ENCODE measurements at regions not wholly inside any gene's neighbourhood (a gene's known extent, or its start where the extent isn't known, plus 50 kb on each side); places are given as distances from the start of the nearest gene placed in this dataset.

DNA sequence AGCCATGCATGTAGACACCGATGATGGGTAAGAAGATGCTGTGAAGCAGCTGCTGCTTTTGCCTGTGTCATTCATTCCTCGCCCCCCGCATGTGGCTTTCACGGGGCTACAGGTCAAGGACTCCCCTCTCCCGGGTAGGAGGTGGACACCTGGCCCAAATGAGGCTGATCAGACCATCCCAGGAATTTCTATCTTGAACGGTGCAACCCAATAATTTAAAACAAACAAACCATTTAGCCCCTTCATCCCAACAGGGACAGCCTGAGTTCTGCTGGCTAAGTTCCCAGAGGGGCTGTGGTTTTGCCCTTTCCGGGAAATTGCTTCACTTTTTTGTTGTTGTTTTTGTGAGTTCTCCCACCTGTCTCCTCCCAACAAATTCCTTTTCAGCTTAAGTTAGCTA lies 137.7 kb upstream of the CDH5 start:
- no peaks in the 10 kb centered on the region for H3K4me1 ChIP-seq (ENCODE audit: control insufficient read depth in 1 of 2, insufficient read depth in 2 of 2, low read length in 2 of 2)
- no peak overlapping the region for H3K4me3 ChIP-seq (ENCODE audit: low read length in 2 of 2)
- no peaks in the 10 kb centered on the region for H3K36me3 ChIP-seq (ENCODE audit: control insufficient read depth in 1 of 2, insufficient read depth in 2 of 2, low read length in 1 of 2)
- H3K27ac ChIP-seq (ENCODE audit: low read depth in 1 of 2, low read length in 2 of 2) = no peak overlapping the region
- intact Hi-C loops (cut with DNase I) = no loop called here
- no peaks in the 10 kb centered on the region for H3K9me3 ChIP-seq (ENCODE audit: control insufficient read depth, low read length)
- DNase-seq (no peak), ATAC-seq (ENCODE audit: low FRiP score) (no peak)
- 79 to 85% methylated on average over 7 of the region's 7 CpGs for WGBS, 2 donors
- no peaks in the 10 kb centered on the region for H3K27me3 ChIP-seq (ENCODE audit: control insufficient read depth in 1 of 2, insufficient read depth in 2 of 2, low read length in 1 of 2)

DNA sequence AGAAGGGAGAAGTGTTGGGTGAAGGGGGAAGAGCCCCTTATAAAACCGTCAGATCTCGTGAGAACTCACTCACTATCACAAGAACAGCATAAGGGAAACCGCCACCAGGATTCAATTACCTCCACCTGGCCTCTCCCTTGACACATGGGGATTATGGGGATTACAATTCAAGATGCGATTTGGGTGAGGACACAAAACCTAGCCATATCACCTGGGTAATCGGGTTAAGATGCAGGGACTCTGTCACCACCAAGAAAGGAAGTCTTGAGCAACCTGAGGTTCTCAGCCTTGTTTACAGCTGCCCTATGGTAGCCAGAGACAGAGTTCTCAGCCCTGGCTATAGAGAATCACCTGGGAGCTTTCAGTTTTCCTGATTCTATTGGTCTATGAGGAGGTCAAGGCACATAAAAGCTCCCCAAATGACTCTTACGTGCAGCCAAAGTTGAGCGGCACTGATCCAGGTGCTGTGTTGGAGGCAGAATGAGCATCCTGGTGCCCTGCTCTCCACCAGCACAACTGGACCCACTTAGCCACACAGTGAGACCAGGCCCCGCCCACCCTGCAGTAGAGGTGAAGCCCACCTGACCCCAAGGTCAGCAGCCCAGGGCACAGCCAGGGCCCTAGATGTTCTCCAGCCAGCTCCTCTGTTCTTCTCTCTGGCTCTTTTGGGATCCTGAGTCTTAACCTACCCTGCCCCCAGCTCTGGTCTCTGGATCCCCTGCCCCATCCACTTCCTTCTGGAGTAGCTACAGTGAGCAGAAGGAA lies 138.5 kb upstream of the CDH5 start:
- Histone ChIP-seq H3K36me3 (ENCODE audit: control insufficient read depth in 1 of 2, insufficient read depth in 2 of 2, low read length in 1 of 2) (no peaks in the 10 kb centered on the region), H3K4me1 (ENCODE audit: control insufficient read depth in 1 of 2, insufficient read depth in 2 of 2, low read length in 2 of 2) (no peaks in the 10 kb centered on the region), H3K4me3 (ENCODE audit: low read length in 2 of 2) (no peak overlapping the region), H3K27ac (ENCODE audit: low read depth in 1 of 2, low read length in 2 of 2) (no peak overlapping the region), H3K9me3 (ENCODE audit: control insufficient read depth, low read length) (no peaks in the 10 kb centered on the region), H3K27me3 (ENCODE audit: control insufficient read depth in 1 of 2, insufficient read depth in 2 of 2, low read length in 1 of 2) (no peaks in the 10 kb centered on the region)
- no peak for DNase-seq
- 95% methylated on average over 8 of the region's 8 CpGs for WGBS, 2 donors
- ATAC-seq (ENCODE audit: low FRiP score) = no peak
- intact Hi-C loops (cut with DNase I) = no loop called here

DNA sequence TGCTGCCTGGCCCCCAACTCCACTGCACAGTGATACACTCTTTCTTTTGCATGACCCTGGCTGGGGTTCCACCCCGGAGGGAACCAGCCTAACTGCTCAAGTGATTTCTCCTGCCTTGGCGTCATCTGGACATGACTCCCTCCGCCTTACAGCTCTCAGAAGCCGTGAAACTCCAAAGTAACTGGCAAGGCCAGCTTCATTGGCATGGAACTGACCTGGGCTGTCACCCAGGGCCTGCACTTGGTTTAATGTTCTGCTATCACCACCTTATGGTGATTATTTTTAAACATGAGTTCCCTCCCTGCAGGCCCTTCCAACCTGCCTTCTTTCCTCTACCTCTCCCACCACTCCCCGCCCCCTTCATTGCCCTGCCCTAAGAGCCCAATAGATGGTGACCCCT lies 139.7 kb upstream of the CDH5 start:
- Histone ChIP-seq H3K27ac (ENCODE audit: low read depth in 1 of 2, low read length in 2 of 2) (no peak overlapping the region), H3K27me3 (ENCODE audit: control insufficient read depth in 1 of 2, insufficient read depth in 2 of 2, low read length in 1 of 2) (no peaks in the 10 kb centered on the region), H3K36me3 (ENCODE audit: control insufficient read depth in 1 of 2, insufficient read depth in 2 of 2, low read length in 1 of 2) (no peaks in the 10 kb centered on the region), H3K4me1 (ENCODE audit: control insufficient read depth in 1 of 2, insufficient read depth in 2 of 2, low read length in 2 of 2) (no peaks in the 10 kb centered on the region), H3K9me3 (ENCODE audit: control insufficient read depth, low read length) (no peaks in the 10 kb centered on the region), H3K4me3 (ENCODE audit: low read length in 2 of 2) (no peak overlapping the region)
- intact Hi-C loops (cut with DNase I) = no loop called here
- WGBS, 2 donors = 27 to 30% methylated on average over 5 of the region's 5 CpGs
- DNase-seq (no peak), ATAC-seq (ENCODE audit: low FRiP score) (no peak)

DNA sequence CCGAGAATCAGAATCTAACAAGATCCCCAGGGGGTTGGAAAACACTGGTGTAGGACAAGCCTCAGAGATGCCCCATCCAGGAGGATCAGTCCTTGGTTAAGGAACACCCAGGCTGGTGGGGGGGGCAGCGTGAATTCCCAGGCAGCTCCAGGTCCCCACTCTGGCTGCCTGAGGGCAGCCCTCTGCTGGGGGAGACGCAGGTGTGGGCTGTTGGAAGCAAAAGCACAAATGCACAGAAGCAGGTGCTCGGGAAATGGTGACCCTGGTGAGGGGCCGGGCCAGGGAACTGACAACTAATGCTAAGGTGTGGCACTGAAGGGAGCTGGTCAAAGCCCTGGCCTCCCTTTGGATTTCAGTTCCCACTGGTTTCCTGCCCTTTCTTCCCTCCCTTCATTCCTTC lies 140.8 kb upstream of the CDH5 start:
- Histone ChIP-seq H3K27ac (ENCODE audit: low read depth in 1 of 2, low read length in 2 of 2) (no peak overlapping the region), H3K4me3 (ENCODE audit: low read length in 2 of 2) (no peak overlapping the region), H3K27me3 (ENCODE audit: control insufficient read depth in 1 of 2, insufficient read depth in 2 of 2, low read length in 1 of 2) (no peaks in the 10 kb centered on the region), H3K36me3 (ENCODE audit: control insufficient read depth in 1 of 2, insufficient read depth in 2 of 2, low read length in 1 of 2) (no peaks in the 10 kb centered on the region), H3K4me1 (ENCODE audit: control insufficient read depth in 1 of 2, insufficient read depth in 2 of 2, low read length in 2 of 2) (no peaks in the 10 kb centered on the region), H3K9me3 (ENCODE audit: control insufficient read depth, low read length) (no peaks in the 10 kb centered on the region)
- ATAC-seq (ENCODE audit: low FRiP score) (no peak), DNase-seq (no peak)
- WGBS, 2 donors = 95 to 98% methylated on average over 5 of the region's 5 CpGs
- intact Hi-C loops (cut with DNase I) = no loop called here

DNA sequence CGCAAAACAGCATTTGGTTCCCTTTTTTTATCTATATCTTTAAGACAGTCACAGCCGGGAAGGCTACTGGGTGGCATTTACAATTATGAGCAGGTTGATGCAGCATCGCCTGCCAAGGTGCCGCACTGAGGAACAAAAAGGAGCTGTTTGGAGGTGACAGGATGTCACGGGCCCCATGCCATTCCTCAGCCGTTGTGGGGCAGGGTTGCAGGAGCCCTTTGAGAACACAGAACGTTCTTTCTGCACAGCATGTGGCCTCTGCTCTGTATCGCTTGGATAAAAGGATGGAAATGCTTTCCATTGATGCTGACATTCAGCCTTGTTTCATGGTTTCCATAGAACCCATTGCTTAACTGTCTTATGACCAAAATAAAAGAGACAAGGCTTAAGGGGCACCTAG lies 141.9 kb upstream of the CDH5 start:
- Histone ChIP-seq H3K9me3 (ENCODE audit: control insufficient read depth, low read length) (no peaks in the 10 kb centered on the region), H3K36me3 (ENCODE audit: control insufficient read depth in 1 of 2, insufficient read depth in 2 of 2, low read length in 1 of 2) (no peaks in the 10 kb centered on the region), H3K27ac (ENCODE audit: low read depth in 1 of 2, low read length in 2 of 2) (no peak overlapping the region), H3K4me3 (ENCODE audit: low read length in 2 of 2) (no peak overlapping the region), H3K27me3 (ENCODE audit: control insufficient read depth in 1 of 2, insufficient read depth in 2 of 2, low read length in 1 of 2) (no peaks in the 10 kb centered on the region), H3K4me1 (ENCODE audit: control insufficient read depth in 1 of 2, insufficient read depth in 2 of 2, low read length in 2 of 2) (no peaks in the 10 kb centered on the region)
- 87 to 88% methylated on average over 8 of the region's 8 CpGs for WGBS, 2 donors
- DNase-seq = no peak
- ATAC-seq (ENCODE audit: low FRiP score) = no peak
- intact Hi-C loops (cut with DNase I) = no loop called here

DNA sequence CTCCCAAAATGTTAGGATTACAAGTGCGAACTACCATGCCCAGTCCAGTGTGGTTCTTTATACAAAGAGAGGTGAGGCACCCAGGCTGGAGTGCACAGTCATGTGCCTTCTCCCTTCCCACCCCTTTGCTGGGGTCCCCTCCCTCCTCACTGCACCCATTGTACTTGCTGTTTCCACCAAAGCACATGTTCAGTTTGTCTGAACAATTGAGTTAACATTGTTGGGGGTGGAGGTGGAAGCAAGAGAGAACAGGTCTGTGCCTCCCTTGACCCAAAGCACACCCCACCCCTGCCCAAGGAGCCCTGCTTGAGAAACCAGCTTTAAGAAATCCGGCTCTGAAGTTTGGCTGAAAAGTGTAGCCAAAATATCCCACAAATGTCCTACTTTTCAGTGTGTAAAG lies 142.3 kb upstream of the CDH5 start:
- Histone ChIP-seq H3K4me3 (ENCODE audit: low read length in 2 of 2) (no peak overlapping the region), H3K36me3 (ENCODE audit: control insufficient read depth in 1 of 2, insufficient read depth in 2 of 2, low read length in 1 of 2) (no peaks in the 10 kb centered on the region), H3K9me3 (ENCODE audit: control insufficient read depth, low read length) (no peaks in the 10 kb centered on the region), H3K4me1 (ENCODE audit: control insufficient read depth in 1 of 2, insufficient read depth in 2 of 2, low read length in 2 of 2) (no peaks in the 10 kb centered on the region), H3K27me3 (ENCODE audit: control insufficient read depth in 1 of 2, insufficient read depth in 2 of 2, low read length in 1 of 2) (no peaks in the 10 kb centered on the region), H3K27ac (ENCODE audit: low read depth in 1 of 2, low read length in 2 of 2) (no peak overlapping the region)
- intact Hi-C loops (cut with DNase I) = no loop called here
- 87 to 98% methylated on average over 2 of the region's 2 CpGs for WGBS, 2 donors
- DNase-seq = no peak
- ATAC-seq (ENCODE audit: low FRiP score) = no peak

DNA sequence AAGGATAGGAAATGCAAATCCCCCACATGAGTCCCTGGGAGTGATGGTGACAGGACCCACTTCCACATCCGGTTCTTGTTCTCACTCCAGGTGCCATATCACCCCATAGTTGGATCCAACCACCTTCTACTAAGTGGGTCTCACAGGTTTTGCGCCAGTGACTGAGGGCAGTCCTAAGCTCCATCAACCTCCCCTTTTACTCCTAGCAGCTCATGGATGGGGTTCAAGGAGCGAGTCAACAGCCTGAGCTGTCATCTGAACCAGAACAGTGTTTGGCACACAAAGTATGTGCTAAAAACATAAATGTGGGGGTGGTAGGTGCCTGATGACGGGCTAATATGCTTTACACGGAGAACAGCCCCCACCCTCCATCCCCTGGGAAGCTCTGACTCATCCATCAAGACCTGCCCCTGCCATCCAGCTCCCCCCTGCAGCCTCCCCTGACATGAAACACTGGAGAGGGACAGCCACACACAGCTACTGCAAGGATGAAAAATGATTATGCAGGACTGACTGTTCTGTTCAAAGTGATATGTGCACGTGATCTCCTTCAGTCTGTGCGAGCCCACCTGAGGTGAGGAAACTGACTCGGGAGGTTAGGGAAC lies 143.2 kb upstream of the CDH5 start:
- Histone ChIP-seq H3K4me1 (ENCODE audit: control insufficient read depth in 1 of 2, insufficient read depth in 2 of 2, low read length in 2 of 2) (no peaks in the 10 kb centered on the region), H3K9me3 (ENCODE audit: control insufficient read depth, low read length) (no peaks in the 10 kb centered on the region), H3K4me3 (ENCODE audit: low read length in 2 of 2) (no peak overlapping the region), H3K27me3 (ENCODE audit: control insufficient read depth in 1 of 2, insufficient read depth in 2 of 2, low read length in 1 of 2) (no peaks in the 10 kb centered on the region), H3K36me3 (ENCODE audit: control insufficient read depth in 1 of 2, insufficient read depth in 2 of 2, low read length in 1 of 2) (no peaks in the 10 kb centered on the region), H3K27ac (ENCODE audit: low read depth in 1 of 2, low read length in 2 of 2) (no peak overlapping the region)
- DNase-seq (no peak), ATAC-seq (ENCODE audit: low FRiP score) (no peak)
- intact Hi-C loops (cut with DNase I) = no loop called here
- 31 to 36% methylated on average over 8 of the region's 8 CpGs for WGBS, 2 donors

DNA sequence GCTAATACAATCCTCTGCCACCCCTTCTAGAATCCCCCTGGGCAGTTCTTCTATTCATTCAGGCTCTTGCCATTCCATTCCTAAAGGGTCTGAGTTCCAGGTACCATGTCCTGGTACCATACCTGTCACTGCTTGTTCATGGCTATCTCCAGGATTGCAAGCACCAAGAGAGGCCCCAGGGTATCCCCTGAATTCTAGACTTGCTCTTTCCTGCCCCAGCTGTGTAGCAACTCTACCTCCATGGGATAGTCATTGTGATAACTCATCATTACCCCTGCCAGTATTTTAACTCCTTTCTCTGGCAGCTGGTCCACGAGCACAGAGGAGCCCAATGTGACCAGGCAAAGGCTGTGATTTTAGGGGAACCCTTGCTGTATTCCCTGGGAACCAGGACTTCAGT lies 143.7 kb upstream of the CDH5 start:
- WGBS, 2 donors = 86% methylated on average over 1 of the region's 1 CpG
- H3K4me1 ChIP-seq (ENCODE audit: control insufficient read depth in 1 of 2, insufficient read depth in 2 of 2, low read length in 2 of 2) = no peaks in the 10 kb centered on the region
- intact Hi-C loops (cut with DNase I) = no loop called here
- H3K27me3 ChIP-seq (ENCODE audit: control insufficient read depth in 1 of 2, insufficient read depth in 2 of 2, low read length in 1 of 2) = no peaks in the 10 kb centered on the region
- H3K27ac ChIP-seq (ENCODE audit: low read depth in 1 of 2, low read length in 2 of 2) = no peak overlapping the region
- no peaks in the 10 kb centered on the region for H3K36me3 ChIP-seq (ENCODE audit: control insufficient read depth in 1 of 2, insufficient read depth in 2 of 2, low read length in 1 of 2)
- ATAC-seq (ENCODE audit: low FRiP score) (no peak), DNase-seq (no peak)
- no peak overlapping the region for H3K4me3 ChIP-seq (ENCODE audit: low read length in 2 of 2)
- no peaks in the 10 kb centered on the region for H3K9me3 ChIP-seq (ENCODE audit: control insufficient read depth, low read length)

DNA sequence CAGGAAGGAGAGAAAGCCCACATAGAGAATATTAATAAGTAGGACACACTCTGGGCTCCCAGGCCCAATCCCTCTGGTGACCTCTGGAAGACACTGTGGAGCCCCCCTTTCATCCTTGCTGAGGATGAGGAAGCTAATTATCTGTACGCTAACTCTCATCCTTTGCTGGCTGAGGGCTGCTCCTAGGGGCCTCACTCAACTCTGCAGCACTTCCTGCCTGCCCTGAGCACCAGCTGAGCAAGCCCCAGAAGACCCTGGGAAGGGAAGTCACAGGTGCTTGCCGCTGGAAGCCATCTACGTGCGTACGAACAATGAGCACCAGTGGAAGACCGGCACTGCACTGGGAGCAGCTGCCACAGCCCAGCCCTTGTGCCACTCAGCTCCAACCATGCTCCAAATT lies 145.8 kb upstream of the CDH5 start:
- Histone ChIP-seq H3K4me1 (ENCODE audit: control insufficient read depth in 1 of 2, insufficient read depth in 2 of 2, low read length in 2 of 2) (no peaks in the 10 kb centered on the region), H3K36me3 (ENCODE audit: control insufficient read depth in 1 of 2, insufficient read depth in 2 of 2, low read length in 1 of 2) (no peaks in the 10 kb centered on the region), H3K27ac (ENCODE audit: low read depth in 1 of 2, low read length in 2 of 2) (no peak overlapping the region), H3K9me3 (ENCODE audit: control insufficient read depth, low read length) (no peaks in the 10 kb centered on the region), H3K4me3 (ENCODE audit: low read length in 2 of 2) (no peak overlapping the region), H3K27me3 (ENCODE audit: control insufficient read depth in 1 of 2, insufficient read depth in 2 of 2, low read length in 1 of 2) (no peaks in the 10 kb centered on the region)
- intact Hi-C loops (cut with DNase I) = no loop called here
- ATAC-seq (ENCODE audit: low FRiP score) = no peak
- no peak for DNase-seq
- WGBS, 2 donors = 86 to 91% methylated on average over 6 of the region's 6 CpGs
